ENCODE measurements at regions not wholly inside any gene's neighbourhood (a gene's known extent, or its start where the extent isn't known, plus 50 kb on each side); places are given as distances from the start of the nearest gene placed in this dataset.

DNA sequence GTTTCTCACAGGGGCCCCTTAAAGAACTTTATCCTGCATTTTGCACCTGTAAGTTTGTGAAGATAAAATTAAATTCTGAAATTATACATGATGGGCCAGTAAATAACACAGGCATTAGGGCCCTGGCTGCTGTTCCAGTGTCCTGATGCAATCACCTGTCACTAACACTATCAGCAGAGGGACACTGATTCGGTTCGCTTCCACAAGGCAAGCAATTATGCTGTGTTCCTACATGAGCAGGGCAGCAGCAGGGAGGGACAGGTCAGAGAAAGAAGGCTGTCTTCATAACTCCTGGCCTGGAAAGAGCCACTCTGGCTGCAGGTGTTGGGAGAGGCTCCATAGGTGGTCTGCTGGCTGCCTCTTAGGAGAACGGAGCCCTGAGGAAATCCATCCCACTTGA is 487.3 kb downstream of the MID1IP1 start:
- Histone ChIP-seq H3K27ac (no peak overlapping the region), H3K9me3 (peaks cover 0 to 21% (median 10%) of the 10 kb centered on the region in 8 donors), H3K4me1 (no peaks in the 10 kb centered on the region), H3K36me3 (no peaks in the 10 kb centered on the region), H3K27me3 (replicated peaks in 1 of 7) (no peaks in the 10 kb centered on the region), H3K4me3 (no peak overlapping the region)
- intact Hi-C loops (cut with DNase I; ENCODE audit: low total_unique reads): no loop called here
- WGBS, 5 donors: 79 to 100% (median 87%) methylated on average over 3 of the region's 3 CpGs
- DNase-seq: no peak
- TF ChIP-seq POLR2A (IDR thresholded peaks at IDR 0.05) (no peak), POLR2AphosphoS5 (IDR thresholded peaks at IDR 0.05) (no peak)
- TF ChIP-seq, protein P1, sequence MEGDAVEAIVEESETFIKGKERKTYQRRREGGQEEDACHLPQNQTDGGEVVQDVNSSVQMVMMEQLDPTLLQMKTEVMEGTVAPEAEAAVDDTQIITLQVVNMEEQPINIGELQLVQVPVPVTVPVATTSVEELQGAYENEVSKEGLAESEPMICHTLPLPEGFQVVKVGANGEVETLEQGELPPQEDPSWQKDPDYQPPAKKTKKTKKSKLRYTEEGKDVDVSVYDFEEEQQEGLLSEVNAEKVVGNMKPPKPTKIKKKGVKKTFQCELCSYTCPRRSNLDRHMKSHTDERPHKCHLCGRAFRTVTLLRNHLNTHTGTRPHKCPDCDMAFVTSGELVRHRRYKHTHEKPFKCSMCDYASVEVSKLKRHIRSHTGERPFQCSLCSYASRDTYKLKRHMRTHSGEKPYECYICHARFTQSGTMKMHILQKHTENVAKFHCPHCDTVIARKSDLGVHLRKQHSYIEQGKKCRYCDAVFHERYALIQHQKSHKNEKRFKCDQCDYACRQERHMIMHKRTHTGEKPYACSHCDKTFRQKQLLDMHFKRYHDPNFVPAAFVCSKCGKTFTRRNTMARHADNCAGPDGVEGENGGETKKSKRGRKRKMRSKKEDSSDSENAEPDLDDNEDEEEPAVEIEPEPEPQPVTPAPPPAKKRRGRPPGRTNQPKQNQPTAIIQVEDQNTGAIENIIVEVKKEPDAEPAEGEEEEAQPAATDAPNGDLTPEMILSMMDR (IDR thresholded peaks at IDR 0.05 in 8 of 11, conservative IDR thresholded peaks at IDR 0.05 in 3 of 11): no peak

DNA sequence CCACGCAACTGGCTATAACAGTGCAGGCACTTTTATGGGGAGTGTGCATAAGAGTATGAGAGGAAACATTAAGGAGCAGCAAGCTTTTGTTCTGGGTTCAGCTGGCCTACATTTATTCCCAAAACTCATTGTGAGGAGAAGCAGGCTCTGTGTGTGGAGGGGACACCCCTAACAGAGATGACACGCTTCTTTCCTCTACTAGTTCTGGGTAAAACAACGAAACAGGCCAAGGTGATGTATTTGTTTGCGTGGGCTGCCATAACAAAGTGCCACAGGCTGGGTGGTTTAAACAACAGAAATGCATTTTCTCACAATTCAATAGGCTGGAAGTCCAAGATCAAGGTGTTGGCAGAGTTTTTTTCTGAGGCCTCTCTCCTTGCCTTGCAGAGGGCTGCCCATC is 488.6 kb downstream of the MID1IP1 start:
- intact Hi-C loops (cut with DNase I; ENCODE audit: low total_unique reads): no loop called here
- peaks cover 0 to 4% (median 0%) of the 10 kb centered on the region in 7 donors for H3K27me3 ChIP-seq (replicated peaks in 1 of 7)
- peaks cover 0 to 8% (median 0%) of the 10 kb centered on the region in 8 donors for H3K9me3 ChIP-seq
- WGBS, 5 donors: 76 to 92% (median 89%) methylated on average over 4 of the region's 4 CpGs
- H3K27ac ChIP-seq: no peak overlapping the region
- H3K4me1 ChIP-seq: no peaks in the 10 kb centered on the region
- H3K36me3 ChIP-seq: no peaks in the 10 kb centered on the region
- TF ChIP-seq POLR2A (IDR thresholded peaks at IDR 0.05) (no peak), POLR2AphosphoS5 (IDR thresholded peaks at IDR 0.05) (no peak)
- TF ChIP-seq, protein P1 (IDR thresholded peaks at IDR 0.05 in 8 of 11, conservative IDR thresholded peaks at IDR 0.05 in 3 of 11): no peak
- no peak for DNase-seq
- no peak overlapping the region for H3K4me3 ChIP-seq

DNA sequence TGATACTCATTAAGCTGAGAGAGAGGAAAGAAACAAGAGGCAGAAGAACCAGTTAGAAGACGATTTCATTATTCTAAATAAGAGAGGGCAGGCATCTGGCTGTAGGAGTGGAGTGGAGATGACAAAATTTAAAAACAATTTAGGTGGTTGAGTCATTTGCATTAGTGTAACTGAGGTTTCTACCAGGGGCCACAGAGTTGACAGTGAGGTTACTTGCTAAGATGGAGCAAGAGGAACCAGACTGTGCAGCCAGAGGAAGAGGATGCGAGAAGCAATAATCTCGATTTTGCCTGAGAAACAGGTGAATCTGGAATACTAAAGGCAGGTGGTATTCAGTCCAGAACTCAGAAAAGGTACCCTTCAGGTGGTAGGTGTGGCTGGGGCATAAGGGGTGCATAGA is 491.9 kb downstream of the MID1IP1 start:
- no peak for TF ChIP-seq POLR2A (IDR thresholded peaks at IDR 0.05)
- TF ChIP-seq, protein P1 (IDR thresholded peaks at IDR 0.05 in 8 of 11, conservative IDR thresholded peaks at IDR 0.05 in 3 of 11): no peak
- TF ChIP-seq POLR2AphosphoS5 (IDR thresholded peaks at IDR 0.05): no peak
- Histone ChIP-seq H3K9me3 (peaks cover 0 to 11% (median 0%) of the 10 kb centered on the region in 8 donors), H3K27me3 (replicated peaks in 1 of 7) (peaks cover 0 to 4% (median 0%) of the 10 kb centered on the region in 7 donors), H3K4me3 (no peak overlapping the region), H3K36me3 (no peaks in the 10 kb centered on the region), H3K4me1 (no peaks in the 10 kb centered on the region), H3K27ac (no peak overlapping the region)
- intact Hi-C loops (cut with DNase I; ENCODE audit: low total_unique reads): no loop called here
- 63 to 78% (median 73%) methylated on average over 3 of the region's 3 CpGs for WGBS, 5 donors
- no peak for DNase-seq

DNA sequence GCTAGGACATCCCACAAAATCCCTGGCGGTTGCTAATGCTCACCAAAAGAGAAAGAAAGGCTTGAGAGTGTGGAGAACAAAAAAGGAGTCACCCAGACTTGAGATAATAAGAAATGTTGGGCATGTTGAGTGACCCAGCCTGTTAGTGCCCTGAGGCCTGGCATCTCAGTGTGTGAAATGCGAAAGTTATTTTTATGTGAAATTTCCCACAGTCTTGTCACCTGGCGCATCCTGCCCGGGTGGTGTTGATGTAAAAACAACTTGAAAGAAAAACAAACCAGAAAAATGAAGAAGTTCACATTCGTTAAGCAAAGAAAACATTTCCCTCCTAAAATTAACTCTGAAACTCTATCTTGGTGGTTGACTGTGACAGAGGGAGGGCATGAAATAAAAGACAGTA is 495.2 kb downstream of the MID1IP1 start:
- WGBS, 5 donors: 61 to 81% (median 72%) methylated on average over 5 of the region's 5 CpGs
- H3K4me3 ChIP-seq: no peak overlapping the region
- no peaks in the 10 kb centered on the region for H3K36me3 ChIP-seq
- peaks cover 0 to 11% (median 0%) of the 10 kb centered on the region in 8 donors for H3K9me3 ChIP-seq
- H3K27ac ChIP-seq: peak overlapping the region in 1 of 8 donors; percentile 30
- intact Hi-C loops (cut with DNase I; ENCODE audit: low total_unique reads): no loop called here
- DNase-seq: no peak
- H3K27me3 ChIP-seq (replicated peaks in 1 of 7): peaks cover 0 to 12% (median 0%) of the 10 kb centered on the region in 7 donors
- no peak for TF ChIP-seq POLR2A (IDR thresholded peaks at IDR 0.05)
- TF ChIP-seq, protein P1 (IDR thresholded peaks at IDR 0.05 in 8 of 11, conservative IDR thresholded peaks at IDR 0.05 in 3 of 11): no peak
- no peak for TF ChIP-seq POLR2AphosphoS5 (IDR thresholded peaks at IDR 0.05)
- H3K4me1 ChIP-seq: no peaks in the 10 kb centered on the region

All from spleen (tissue), 11 donors.